ENCODE measurements at regions not wholly inside any gene's neighbourhood (a gene's known extent, or its start where the extent isn't known, plus 50 kb on each side); places are given as distances from the start of the nearest gene placed in this dataset.
"Not testable (repeated sequence)": the region's sequence is repeated elsewhere in the genome, so short reads cannot be mapped to it uniquely, and the experiment has no call there.

- DNase-seq: no peak
Observed at GRCh38 chr18:47669815-47670214, 260.6 kb downstream of the SMAD2 start.

- no peak for DNase-seq
Observed at GRCh38 chr18:47658498-47658897, 272.0 kb downstream of the SMAD2 start.

GRCh38 chr18:47654988-47655387, 275.5 kb downstream of the SMAD2 start:
- no peak for DNase-seq

- no peak for DNase-seq
Observed at GRCh38 chr18:47644896-47645295, 285.6 kb downstream of the SMAD2 start.

- DNase-seq: not testable (repeated sequence)
Observed at GRCh38 chr18:47637551-47637950, 292.9 kb downstream of the SMAD2 start.

- no peak for DNase-seq
Observed at GRCh38 chr18:47635416-47635815, 295.0 kb downstream of the SMAD2 start.

- DNase-seq: no peak
Observed at GRCh38 chr18:47632970-47633635, 297.4 kb downstream of the SMAD2 start.

- no peak for DNase-seq
Observed at GRCh38 chr18:47628893-47629292, 301.6 kb downstream of the SMAD2 start.

- DNase-seq: no peak
Observed at GRCh38 chr18:47628240-47628781, 302.1 kb downstream of the SMAD2 start.

- DNase-seq: no peak
Observed at GRCh38 chr18:47627030-47627429, 303.4 kb downstream of the SMAD2 start.

- no peak for DNase-seq
Observed at GRCh38 chr18:47619771-47620448, 310.5 kb downstream of the SMAD2 start.

GRCh38 chr18:47618758-47619157, 311.7 kb downstream of the SMAD2 start:
- DNase-seq: no peak

- DNase-seq: no peak
Observed at GRCh38 chr18:47615043-47615442, 315.4 kb downstream of the SMAD2 start.

GRCh38 chr18:47613929-47614328, 316.5 kb downstream of the SMAD2 start:
- DNase-seq: no peak

- no peak for DNase-seq
Observed at GRCh38 chr18:47611649-47612048, 318.8 kb downstream of the SMAD2 start.

GRCh38 chr18:47606526-47606925, 323.9 kb downstream of the SMAD2 start:
- DNase-seq: no peak

GRCh38 chr18:47605093-47605492, 325.4 kb downstream of the SMAD2 start:
- no peak for DNase-seq

GRCh38 chr18:47604021-47604420, 326.4 kb downstream of the SMAD2 start:
- DNase-seq: no peak

- DNase-seq: no peak
Observed at GRCh38 chr18:47603158-47603557, 327.3 kb downstream of the SMAD2 start.

GRCh38 chr18:47602273-47602897, 328.1 kb downstream of the SMAD2 start:
- no peak for DNase-seq

GRCh38 chr18:47601581-47602272, 328.7 kb downstream of the SMAD2 start:
- DNase-seq: no peak

GRCh38 chr18:47595831-47596501, 334.5 kb downstream of the SMAD2 start:
- DNase-seq: no peak

GRCh38 chr18:47594621-47595086, 335.8 kb downstream of the SMAD2 start:
- no peak for DNase-seq
